Stimulated activated CD4-positive, alpha-beta T cell treated with anti-CD3 and anti-CD28 coated beads, Interleukin-1b, Interleukin-23, amount 100 ng/mL, for 24 hours (primary cell): ENCODE measurements at regions not wholly inside any gene's neighbourhood (a gene's known extent, or its start where the extent isn't known, plus 50 kb on each side); places are given as distances from the start of the nearest gene placed in this dataset.
"Not testable (repeated sequence)": the region's sequence is repeated elsewhere in the genome, so short reads cannot be mapped to it uniquely, and the experiment has no call there.

Source experiments
- DNase-seq, 4 experiments: peaks; one replicate each; pipeline ENCODE4 v3.0.0-alpha.2; 2020; ENCODE audit warnings: low read depth in 4 of 4, low spot score in 1 of 4

DNA sequence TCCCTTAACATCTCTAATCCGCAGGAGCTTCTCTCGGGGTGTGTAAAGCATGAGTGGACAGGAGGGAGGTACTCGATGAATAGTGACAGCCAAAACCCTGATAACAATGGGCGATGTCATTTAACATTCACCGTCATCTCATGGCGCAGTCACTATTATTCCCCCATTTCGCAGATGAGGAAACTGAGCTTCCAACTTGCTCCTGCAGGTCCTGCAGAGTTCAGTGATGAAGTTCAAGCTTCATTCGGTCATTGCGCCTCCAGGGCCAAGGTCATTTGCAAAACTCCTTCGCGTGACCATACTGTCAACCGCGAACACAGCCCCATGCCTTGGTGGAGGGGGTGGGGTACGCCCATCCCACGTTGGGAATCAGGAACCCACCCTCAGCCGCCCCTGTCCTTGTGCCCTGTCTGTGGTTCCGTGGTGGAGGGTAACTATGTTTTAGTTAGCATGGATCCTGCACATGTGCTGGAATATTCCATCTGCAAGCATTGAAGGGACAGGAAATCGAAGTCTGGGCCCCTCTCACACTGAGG lies 215.5 kb downstream of the TFCP2L1 start:
- no peak for DNase-seq

- DNase-seq = not testable (repeated sequence)
Measured at GRCh38 chr2:121070061-121070460, 214.9 kb downstream of the TFCP2L1 start.

- DNase-seq = peak in 2 of 4 experiments; percentile 30 to 34
Measured at GRCh38 chr2:121071034-121071504, 213.9 kb downstream of the TFCP2L1 start.

GRCh38 chr2:121072784-121073183 lies 212.2 kb downstream of the TFCP2L1 start:
- no peak for DNase-seq

GRCh38 chr2:121073320-121074210 lies 211.4 kb downstream of the TFCP2L1 start:
- no peak for DNase-seq

GRCh38 chr2:121074293-121074932 lies 210.6 kb downstream of the TFCP2L1 start:
- DNase-seq = no peak

- DNase-seq = peak in 1 of 4 experiments; percentile 31
Measured at GRCh38 chr2:121075006-121075551, 209.9 kb downstream of the TFCP2L1 start.

DNA sequence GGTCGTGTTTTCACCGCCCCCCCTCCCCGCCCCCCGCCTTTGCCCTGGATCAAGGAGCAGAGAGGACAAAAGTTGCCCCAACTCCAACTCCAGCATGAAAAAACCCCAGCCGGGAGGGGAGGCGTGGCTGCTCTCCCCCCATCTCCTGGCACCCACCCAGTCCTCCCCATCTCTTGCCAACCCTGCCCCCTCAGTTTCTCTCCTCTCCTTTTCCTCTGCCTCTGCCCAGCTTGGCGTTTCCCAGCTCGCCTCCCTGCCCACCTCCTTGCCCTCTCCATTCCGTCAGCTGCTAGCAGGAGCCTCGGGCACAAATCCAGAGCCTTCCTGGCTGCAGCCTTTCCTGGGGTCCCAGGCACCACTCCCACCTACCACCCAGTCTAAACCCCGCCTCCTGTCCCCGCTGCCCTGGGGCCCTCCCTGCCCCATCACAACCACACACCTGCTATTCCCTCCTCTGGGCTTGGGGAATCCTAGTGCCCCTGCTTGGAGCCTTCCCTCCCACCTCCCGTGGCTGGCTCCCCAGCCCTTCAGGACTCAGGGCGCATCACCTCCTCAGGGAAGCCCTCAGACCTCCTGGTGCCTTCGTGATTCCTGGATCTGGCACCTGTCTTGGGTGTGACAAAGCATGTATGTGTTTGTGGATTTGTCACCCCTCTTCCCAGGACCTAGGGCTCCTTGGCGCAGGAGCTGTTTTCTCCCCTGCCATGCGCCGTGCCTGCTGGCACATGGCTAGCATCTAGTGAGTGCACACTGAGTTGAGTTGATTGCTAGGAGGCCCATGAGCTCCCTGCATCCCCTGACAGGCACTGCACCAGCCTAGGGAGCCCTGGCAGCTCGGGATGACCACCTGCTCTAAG lies 209.1 kb downstream of the TFCP2L1 start:
- no peak for DNase-seq

GRCh38 chr2:121076498-121076820 lies 208.5 kb downstream of the TFCP2L1 start:
- no peak for DNase-seq

DNA sequence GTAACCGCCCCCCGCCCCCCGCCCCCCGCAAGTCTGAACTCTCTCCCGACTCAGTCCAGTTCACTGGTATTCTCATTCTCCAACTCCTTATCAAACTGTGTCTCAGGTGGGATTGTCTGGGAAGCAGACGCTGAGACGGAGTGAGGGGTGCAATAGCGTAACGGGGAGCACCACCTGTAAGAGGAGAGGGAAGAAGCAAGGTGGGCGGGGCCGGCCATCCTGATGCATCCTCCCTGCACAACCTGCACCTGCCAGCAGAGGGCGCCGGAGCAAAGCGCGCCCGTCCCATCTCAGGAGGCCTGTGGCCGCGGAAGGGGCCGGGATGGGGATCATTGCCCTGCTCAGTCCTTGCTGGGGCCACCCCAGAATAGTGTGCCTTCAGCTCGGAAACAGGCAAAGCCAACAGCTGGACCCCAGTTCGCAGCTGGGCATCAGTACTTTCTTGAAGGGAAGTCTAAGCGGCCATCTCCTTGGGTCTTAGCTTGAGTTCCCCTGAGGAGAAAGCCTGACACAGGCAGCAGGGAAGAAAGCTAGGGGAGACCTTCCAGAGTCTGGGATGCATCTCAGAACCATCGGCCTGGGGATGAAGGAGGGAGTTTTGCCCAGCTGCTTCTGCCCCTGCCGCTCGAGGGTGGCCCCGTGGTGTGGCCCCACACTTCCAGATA lies 208.0 kb downstream of the TFCP2L1 start:
- DNase-seq = peak; percentile 35 to 54 (median 48)

- no peak for DNase-seq
Measured at GRCh38 chr2:121078899-121079298, 206.1 kb downstream of the TFCP2L1 start.

DNA sequence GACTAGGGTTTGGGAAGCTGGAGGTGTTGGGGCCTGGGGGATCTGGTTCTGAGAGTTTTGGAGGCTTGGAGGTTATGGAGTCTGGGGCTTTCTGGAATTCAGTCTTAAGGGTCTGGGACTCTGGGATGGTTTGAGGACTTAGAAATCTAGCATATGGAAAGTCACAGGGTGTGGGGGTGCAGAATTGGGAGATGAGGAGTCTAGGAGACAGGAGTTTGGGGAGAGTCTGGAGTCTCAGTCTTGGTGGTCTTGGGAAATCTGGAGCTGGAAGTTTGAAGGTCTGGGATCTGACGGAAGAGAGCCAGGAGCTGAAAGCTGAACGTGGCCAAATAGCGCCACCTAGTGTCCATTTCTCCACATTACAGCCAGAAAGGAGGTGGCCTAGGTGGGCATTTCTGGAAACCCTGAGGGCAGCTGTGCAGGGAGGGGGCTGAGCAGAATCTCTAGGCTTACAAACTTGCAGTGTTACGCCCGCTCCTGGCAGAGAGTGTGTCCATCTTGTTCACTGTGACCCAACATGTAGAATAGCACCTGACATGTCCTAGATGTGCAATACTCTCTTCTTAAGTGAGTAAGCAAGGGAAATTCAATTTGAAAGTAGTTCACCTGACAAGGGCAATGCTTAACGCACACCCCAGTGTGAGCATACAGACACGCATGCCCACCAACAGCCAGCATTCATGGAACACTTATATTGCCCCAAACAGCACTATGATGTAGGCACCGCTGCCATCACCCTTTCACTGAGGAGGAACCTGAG lies 204.8 kb downstream of the TFCP2L1 start:
- peak in 3 of 4 experiments; percentile 17 to 26 (median 25) for DNase-seq

DNA sequence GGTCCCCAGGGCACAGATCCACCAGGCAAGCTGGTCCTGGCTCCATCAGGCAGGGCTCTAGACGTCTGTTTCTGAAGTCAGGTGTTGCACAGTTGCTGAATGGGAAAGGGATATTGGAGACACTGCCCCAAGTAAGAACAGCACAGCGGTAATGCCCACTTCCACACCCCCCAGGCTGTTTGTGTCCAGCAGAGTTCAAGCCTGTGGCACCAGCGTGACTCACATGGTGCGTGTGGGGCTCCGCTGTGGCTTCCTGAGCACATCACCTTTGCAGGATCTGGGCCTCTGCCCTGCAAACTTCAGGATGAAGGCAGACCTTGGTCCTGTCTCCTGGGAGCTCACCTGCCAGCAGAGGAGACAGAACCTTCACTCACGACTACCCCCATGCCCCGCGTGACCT lies 203.3 kb downstream of the TFCP2L1 start:
- no peak for DNase-seq

GRCh38 chr2:121082191-121082590 lies 202.8 kb downstream of the TFCP2L1 start:
- DNase-seq = no peak

DNA sequence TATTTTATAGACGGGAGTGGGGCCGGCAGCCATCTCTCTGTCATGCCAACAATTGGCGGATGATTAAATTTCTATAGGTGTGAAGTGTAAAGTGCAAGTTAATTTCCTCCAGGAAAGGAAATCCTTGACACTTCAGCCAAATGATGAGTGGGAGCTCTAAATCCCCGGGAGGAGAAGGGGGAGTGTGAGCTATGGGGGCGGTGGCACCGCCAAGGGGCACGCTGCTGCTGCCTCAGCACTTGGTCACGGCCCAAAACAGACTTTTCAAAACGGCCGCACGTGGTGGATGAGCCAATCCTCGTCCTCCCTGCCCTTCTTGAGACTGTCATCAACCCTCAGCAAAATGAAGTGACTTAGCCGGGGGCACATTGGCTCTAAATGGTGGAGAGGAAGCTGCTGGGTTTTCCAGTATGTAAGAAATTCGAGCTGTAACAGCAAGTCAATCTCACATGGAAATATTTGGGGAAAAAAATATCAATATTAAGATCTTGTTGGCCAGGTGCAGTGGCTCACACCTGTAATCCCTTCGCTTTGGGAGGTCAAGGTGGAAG lies 200.8 kb downstream of the TFCP2L1 start:
- DNase-seq = no peak

- no peak for DNase-seq
Measured at GRCh38 chr2:121085801-121086200, 199.2 kb downstream of the TFCP2L1 start.

- DNase-seq = no peak
Measured at GRCh38 chr2:121086450-121086849, 198.6 kb downstream of the TFCP2L1 start.

GRCh38 chr2:121087117-121087516 lies 197.9 kb downstream of the TFCP2L1 start:
- no peak for DNase-seq
